ENCODE measurements at regions not wholly inside any gene's neighbourhood (a gene's known extent, or its start where the extent isn't known, plus 50 kb on each side); places are given as distances from the start of the nearest gene placed in this dataset.
A peak's percentile ranks its signal among the peaks of the same experiment; 100 is the strongest.
"Not testable (repeated sequence)": the region's sequence is repeated elsewhere in the genome, so short reads cannot be mapped to it uniquely, and the experiment has no call there.

DNA sequence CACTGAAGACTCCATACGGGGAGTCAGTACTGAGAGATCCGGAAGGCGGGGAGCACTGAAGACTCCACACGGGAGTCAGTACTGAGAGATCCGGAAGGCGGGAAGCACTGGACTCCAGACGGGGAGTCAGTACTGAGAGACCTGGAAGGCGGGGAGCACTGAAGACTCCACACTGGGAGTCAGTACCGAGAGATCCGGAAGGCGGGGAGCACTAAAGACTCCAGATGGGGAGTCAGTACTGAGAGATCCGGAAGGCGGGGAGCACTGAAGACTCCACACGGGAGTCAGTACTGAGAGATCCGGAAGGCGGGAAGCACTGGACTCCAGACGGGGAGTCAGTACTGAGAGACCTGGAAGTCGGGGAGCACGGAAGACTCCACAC lies 77.2 kb downstream of the DLL1 start:
- DNase-seq (ENCODE audit: low read depth, low spot score) = not testable (repeated sequence)

DNA sequence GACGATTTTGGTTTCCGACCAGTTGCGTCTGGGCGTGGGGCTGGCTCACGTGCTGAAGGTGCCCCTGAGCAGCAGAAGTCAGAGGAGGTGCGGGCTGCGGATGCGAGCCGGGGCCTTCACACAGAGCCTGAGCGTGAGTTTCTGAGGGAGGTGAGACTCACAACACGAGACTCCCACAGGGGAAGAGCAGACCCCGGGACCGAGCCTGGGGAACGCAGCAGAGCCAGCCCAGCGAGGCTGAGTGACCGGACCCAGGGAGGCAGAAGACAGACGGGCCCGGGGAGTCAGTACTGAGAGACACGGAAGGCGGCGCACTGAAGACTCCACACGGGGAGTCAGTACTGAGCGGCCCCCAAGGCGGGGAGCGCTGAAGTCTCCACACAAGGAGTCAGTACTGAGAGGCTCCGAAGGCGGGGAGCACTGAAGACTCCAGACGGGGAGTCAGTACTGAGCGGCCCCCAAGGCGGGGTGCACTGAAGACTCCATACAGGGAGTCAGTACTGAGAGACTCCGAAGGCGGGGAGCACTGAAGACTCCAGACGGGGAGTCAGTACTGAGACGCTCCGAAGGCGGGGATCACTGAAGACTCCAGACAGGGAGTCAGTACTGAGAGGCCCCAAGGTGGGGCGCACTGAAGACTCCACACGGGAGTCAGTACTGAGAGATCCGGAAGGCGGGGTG lies 77.8 kb downstream of the DLL1 start:
- DNase-seq (ENCODE audit: low read depth, low spot score) = no peak

DNA sequence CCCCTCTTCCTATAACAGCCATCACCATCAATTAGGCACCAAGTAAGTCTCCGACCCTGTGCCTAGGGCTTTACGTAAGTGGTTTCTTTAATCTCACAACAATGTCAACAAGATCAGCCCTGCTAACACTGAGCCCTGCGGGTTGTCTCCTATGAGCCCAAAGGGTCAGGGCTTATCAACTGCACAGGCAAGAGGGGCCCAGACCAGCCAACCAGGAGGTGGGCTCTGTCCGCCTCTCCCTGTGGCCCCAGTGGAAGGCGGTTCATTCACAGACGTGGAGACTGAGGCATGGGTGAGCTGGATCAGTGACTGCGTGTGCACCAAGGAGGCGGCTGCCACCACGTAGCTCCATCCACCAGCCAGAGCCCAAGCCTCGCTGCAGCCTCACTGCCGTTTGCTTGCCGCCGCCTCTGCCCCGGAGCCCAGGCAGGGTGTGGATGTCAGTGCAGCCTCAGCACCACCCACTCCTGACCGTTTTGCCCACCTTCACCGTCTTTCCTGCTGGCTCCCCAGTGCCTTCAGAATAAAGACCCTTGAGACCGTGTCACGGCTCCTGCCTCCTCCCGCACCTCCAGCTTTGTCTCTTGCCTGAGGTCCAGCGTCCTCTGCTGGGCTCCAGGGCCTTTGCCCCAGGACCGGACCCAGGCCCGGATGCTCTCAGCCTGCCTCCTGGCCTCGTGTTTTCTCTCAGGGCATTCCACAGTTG lies 78.7 kb downstream of the DLL1 start:
- no peak for DNase-seq (ENCODE audit: low read depth, low spot score)

DNA sequence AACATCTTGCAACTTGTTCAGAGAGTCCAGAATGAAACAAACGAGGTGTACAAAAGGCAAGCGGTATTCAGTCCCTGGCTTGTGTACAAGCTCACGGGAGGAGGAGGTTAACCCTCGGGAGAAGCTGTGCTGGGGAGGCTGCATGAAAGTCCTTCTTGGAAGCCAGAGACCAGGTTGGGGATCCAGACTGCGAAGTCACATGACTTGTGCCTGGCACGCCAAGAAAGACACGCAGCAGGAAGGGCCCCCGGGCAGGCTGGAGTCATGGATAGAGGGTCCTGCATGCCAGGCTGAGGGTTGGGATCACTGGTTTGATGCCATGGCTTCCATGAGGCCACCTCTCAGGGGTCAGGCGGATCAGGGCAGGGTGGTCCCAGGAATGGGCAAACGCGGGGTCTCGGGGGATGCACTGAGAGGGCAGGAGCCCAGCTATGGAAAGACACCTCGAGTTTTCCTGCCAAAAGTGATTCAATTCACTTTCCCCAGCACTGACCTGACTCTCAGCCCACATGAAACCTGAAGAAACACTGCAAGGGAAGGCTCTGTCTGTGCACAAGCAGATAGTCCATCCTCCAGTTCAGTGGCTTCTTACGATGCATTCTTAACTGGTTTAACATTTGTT lies 79.4 kb downstream of the DLL1 start:
- no peak for DNase-seq (ENCODE audit: low read depth, low spot score)

DNA sequence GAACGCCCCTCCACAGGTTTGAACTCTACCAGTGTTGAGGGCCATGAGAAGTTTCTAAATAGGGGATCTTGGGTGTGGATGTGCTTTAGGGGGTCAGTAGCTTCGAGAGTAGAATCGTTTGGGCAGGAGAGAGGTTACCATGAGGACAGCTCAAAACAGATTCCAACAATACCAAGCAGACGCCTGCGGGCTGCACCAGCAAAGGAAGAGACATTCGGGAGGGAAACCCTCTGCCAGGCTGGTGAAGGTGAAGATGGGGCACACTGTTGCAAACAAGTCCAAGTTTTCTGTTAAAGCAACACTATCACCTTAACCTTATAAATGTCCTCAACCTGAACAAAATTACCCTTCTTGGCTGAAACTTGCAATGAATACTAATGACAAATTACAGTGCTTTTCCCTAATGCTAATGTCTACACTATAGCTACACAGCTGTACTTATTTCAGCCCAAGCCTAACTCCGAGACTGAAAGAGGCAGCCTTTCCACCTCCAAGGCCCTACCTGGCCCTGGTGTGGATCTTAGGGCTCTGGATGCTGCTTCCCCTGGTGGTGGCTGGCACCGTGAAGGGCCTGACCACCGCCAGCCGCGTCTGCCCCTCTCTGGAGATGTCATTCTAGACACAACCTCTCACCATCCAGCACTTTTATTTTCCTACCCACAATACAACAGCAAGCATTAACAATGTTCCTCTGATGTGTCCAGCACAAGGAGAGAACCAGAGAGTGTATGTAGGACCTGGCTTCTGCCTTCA lies 80.1 kb downstream of the DLL1 start:
- DNase-seq (ENCODE audit: low read depth, low spot score) = no peak

DNA sequence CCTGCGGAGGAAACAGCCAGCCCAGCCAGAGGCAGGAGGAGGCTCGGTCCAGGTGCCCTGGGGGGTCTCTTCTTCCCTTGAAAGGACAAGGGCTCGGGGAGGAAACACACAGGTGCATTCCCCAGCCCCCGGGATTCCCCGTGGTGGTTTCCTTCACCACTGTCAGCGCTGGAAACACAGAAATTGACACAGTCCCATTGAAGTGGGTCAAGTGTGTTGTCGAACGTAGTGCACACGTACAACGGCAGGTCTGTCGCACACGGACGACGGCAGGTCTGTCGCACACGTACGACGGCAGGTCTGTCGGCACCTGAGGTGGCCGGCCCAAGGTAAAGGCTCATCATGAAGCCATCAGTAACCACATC lies 80.9 kb downstream of the DLL1 start:
- peak; percentile 42 for DNase-seq (ENCODE audit: low read depth, low spot score)

DNA sequence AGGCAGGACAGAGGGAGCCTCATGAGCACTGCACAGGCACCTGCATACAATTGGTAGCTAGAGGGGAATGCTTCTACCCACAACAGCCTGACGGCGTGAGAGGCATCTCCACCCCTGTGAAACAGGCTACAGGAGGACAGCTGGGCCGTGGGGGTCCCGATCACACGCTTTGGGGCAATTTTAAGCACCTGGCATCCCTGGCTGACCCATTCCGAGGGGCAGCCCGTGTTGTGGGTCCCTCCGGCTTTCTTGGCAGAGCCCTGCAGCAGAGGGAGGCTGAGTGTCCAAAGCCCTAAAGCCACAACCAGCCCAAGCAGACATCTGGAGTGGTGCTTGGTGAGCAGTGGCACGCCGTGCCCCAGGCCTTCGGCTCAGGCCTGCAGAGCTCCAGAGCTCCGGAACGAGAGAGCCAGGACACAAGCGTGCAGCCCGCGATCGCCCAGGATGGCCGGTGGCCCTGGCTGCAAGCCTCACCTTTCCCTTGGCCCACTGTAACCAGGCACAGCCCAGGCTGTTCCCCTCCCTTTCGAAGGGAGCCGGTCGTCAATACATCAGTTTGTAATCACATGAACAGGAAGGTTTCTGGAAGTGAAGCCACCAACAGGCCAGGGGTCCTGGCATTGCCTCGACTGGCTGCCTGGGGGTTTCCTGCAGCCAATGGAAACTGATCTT lies 81.4 kb downstream of the DLL1 start:
- no peak for DNase-seq (ENCODE audit: low read depth, low spot score)

DNA sequence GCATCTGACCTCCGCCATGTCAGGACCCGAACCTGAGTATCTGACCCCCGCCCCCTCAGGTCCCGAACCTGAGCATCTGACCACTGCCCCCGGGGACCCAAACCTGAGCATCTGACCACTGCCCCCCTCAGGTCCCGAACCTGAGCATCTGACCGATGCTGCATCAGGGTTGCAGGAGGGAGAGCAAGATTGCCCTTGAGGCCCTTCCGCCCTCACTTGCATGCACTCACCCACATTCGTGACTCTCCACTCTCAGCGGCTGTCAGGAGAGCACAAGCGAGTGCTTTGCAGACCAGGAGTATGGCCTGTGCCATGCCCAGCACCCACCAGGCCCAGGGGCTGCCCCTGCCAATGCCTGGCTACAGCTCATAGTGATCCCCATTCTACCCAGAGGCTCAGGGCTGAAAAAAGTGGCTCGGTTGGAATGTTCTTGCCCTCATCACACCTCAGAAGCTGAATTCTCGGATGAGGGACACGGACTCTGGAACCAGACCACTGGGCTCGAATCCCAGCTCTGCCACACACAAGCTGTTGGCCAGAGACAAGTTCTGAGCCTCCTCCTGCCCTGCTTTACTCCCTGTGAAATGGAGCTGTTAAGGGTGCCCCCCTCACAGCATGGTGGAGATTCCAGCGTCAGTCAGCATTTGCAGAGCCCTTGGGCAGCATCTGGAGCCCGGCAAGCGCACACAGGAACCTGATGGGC lies 82.1 kb downstream of the DLL1 start:
- no peak for DNase-seq (ENCODE audit: low read depth, low spot score)

DNA sequence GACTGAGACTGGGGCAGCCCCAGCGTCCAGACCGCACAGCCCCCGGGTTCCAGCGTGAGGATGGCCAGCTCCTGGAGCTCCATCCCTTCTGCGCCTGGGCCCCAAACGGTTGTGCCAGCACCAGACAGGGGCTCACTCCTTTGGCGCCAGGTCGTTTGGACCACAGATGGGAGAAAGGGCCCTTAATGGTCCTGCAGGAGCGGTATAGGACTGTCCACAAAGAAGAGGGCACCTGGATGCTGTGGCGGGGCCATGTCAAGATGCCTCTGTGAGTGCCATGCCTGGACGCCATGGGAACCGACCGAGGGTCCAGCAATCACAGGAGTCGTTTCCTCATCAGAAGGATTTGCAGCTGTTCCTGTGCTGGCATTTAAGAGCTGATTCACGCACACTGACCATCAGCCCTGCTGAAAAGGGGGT lies 82.7 kb downstream of the DLL1 start:
- DNase-seq (ENCODE audit: low read depth, low spot score) = no peak

DNA sequence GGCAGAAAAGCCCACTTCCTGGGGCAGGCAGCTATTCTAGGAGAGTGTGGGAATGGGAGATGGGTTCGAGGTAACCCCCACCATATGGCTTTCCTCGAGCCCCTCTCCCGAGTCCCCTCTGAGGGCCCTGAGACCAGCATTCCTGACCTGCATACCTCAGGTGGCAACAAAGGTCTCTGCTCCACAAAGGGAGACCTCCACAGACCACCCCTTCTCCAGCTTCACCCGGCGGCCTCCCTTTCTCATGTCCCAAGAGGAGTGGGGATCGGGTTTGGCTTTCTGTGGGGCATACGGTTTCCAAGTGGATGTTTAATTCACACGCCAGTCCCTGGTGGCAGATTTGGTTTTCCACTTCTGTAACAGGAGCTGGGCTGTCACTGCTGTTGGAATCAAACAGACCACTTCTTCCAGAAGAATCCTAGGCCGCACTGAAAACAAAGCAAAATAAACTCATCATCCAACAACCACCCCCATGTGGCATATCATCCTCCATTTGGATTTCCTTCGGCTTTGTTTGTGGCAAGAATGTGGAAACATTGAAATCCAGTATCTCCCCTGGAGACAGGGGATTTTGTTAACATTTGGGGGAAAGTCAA lies 83.2 kb downstream of the DLL1 start:
- DNase-seq (ENCODE audit: low read depth, low spot score) = no peak

DNA sequence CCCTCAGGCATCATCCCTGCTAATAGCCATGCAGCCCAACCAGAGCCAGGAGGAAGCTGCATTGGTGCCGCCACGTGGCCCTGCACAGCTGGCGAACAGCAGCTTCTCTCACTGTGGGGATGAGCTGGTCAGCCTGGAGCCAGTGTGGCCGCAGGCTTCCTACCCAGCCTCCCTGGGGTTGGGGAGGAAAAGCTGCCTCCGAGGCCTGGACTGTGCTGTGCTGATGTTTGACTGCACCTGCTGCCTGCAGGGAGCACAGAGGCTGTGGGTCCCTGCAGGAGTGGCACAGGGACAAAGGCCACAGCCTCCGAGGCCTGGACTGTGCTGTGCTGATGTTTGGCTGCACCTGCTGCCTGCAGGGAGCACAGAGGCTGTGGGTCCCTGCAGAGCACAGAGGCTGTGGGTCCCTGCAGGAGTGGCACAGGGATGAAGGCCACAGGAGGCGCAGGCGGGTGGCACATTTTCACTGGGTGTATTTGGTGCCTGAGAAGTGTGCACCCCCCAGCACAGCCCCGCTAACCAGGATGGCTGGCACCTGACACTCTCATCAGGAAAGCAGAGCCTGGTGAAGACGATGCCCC lies 83.9 kb downstream of the DLL1 start:
- DNase-seq (ENCODE audit: low read depth, low spot score) = no peak

DNA sequence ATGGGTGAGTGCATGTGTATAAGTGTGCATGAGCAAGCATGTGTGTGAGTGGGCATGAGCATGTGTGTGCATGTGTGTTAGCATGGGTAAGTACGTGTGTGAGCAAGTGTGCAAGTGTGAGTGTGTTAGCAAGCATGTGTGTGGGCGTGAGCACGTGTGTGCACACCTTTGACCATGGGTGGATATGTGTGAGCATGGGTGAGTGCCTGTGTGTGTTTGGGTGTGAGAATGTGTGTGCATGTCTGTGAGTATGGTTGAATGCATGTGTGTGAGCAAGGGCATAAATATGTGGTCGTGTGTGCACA lies 84.6 kb downstream of the DLL1 start:
- DNase-seq (ENCODE audit: low read depth, low spot score) = no peak

DNA sequence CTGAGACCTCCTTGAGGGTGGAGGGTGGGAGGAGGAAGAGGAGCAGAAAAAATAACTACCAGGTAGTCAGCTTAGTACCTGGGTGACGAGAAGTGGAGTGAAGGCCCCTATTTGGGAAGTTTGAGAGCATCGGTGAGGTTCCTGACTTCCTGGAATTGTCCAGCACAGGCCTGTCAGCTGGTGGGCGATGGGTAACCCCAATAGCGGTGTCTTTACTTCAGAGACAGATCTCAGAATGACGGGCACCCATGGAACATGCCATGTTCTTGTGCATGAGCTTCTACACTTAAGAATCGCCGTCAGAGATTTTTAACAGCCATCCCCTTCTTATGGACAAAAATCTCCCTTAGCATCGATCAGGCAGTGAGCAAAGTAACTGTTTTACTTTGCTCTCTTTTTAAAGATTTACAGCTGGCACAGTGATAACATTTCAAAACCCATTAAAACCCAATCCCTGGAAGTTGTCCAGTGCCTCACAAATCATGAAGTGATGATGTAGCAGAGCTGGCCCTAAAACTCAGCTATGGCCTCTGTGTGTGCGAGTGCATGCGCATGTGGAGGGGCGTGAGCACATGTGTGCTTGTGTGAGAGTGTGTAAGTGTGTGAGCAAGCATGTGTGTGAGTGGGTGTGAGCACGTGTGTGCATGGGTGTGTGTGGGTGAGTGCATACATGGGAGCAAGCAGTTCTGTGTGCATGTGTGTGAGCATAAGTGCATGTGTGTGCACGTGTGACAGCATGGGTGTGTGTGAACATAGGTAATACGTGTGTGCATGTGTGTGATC lies 85.2 kb downstream of the DLL1 start:
- no peak for DNase-seq (ENCODE audit: low read depth, low spot score)

DNA sequence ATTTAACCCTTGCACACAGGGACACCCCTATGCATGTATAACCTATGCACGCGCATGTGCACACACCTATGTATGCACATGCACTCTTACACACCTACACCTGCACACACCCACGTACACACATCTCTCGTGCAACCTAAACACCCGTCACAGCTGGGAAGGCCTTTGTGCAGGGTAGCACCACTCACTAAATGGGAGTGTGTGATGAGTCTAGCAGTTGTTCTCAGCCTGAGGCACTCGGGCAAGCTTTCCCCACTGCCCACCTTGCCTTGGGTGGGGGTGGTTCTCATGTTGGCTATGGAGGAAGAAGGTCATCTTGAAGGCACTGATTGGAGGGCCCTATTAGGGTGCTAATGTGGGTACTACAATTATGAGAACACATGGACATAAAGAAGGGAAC lies 85.8 kb downstream of the DLL1 start:
- DNase-seq (ENCODE audit: low read depth, low spot score) = no peak

DNA sequence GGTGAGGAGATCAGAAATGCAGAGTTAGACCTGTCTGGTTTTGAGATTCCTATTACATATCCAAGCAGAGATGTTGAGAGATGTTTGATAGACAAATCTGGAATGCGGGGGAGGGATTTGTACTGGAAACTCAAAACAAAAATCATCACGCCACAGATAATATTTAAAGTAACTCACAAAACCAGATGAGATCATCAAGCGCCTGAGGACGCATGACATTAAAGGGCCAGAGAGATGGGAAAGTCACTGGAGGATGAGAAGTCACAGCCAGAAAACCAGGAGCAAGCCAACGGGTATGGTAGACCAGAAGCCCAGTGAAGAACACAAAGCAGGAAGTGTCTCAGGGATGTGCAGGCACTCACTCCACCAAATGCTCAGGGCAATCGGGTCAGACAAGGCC lies 87.7 kb downstream of the DLL1 start:
- DNase-seq (ENCODE audit: low read depth, low spot score) = no peak

DNA sequence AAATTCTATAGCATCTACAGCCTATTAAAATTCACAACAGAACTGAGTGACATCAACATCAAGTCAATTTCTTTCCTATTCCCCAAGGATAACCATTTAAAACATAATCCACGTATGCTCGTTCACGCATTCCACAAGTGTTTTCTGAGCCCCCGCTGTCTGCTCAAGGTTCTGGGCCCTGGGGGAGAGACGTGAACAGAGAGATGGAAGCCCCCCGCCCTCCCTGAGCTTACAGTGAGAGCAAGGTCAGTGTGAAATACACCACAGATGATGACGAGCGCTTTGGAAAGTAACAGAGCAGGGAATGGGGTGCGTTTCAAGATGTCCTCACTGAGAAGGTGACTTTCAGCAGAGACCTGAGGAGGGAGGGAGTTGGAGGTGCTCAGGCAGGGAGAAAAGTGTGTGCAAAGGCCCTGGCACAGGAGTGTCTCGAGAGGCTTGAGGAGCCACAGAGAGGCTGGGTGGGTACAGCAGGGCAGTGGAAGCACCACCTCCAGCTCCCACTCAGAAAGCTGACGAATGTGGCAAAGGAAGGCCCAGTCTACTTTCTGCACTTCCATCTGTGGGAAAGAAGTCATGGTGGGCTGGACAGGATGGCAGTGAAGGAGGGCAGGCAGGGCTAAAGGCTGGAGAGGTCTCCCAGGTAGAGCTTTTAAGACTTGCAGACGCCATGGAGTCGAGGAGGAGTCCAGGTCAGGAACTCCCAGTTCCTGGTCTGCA lies 88.3 kb downstream of the DLL1 start:
- no peak for DNase-seq (ENCODE audit: low read depth, low spot score)

DNA sequence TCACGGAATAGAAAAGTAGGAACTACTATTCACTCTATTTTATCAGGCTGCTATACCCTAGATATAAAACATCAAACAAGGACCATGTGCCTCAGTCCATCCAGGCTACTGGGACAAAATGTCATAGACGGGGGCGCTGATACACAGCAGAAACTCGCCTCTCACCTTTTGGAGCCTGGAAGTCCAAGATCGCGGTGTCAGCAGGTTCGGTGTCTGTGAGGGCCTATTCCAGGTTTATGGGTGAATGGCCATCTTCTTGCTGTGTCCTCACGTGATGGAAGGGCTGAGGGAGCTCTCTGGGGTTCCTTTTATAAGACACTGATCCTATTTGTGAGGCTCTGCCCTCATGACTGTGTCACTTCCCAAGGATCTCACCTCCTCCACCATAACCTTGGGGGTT lies 89.5 kb downstream of the DLL1 start:
- no peak for DNase-seq (ENCODE audit: low read depth, low spot score)

DNA sequence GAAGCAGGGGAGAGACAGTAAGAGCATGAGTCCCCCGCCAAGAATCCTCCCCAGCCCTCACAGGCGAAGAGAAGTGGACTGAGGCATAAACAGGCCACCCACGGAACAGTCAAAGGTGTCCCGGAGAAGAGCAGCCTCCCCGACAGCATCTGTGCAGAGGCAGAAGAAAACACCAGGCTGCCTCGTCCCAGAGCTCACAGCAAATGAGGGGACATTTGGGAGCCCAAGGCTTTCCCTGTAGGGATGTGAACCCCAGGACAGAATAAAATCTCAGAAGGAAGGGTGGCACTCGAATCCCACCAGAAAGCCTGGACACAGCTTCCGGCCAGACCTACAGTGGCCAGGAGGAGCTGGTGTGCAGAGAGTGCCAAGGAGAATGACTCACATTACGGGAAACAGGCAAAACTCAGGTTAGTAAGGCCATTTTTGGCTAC lies 90.4 kb downstream of the DLL1 start:
- DNase-seq (ENCODE audit: low read depth, low spot score) = no peak

DNA sequence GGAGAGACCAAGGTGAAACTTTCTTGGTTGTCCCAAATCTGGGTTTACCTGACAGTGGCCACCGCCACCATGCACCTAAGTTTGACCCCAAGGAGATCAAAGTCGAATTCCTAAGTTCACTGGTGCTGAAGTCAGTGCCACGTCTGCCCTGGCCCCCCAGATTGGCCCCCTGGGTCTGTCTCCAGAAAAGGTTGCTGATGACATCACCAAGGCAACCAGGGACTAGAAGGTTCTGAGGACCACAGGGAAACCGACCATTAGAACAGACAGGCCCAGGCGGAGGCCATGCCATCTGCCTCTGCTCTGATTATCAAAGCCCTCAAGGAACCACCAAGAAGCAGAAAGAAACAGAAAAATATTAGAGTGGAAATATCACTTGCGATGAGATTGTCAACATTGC lies 91.2 kb downstream of the DLL1 start:
- DNase-seq (ENCODE audit: low read depth, low spot score) = no peak
